ENCODE measurements at regions not wholly inside any gene's neighbourhood (a gene's known extent, or its start where the extent isn't known, plus 50 kb on each side); places are given as distances from the start of the nearest gene placed in this dataset.

DNA sequence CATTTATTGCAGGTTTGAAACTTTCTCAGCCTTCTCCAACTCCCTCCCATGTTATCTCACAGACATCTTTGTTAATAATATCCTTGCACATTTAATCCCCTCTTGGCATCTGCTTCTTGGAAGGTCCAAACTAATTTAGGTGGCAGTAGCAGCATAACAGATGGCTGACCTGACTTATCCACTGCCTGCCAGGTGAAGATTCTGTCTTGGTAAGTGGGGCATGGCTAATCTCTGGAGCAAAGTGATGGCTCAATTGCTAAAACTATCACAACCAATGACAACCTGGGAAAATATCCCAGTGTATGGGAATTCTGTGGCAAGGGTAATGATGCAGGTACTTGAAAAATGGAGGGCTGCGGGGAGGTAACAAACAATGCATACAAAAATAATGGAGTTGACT lies 58.2 kb upstream of the ALG10B start:
- H4K20me1 ChIP-seq (ENCODE audit: insufficient read depth): no peaks in the 10 kb centered on the region
- H3K9ac ChIP-seq (ENCODE audit: low read length): no peak overlapping the region
- H3K36me3 ChIP-seq (ENCODE audit: control insufficient read depth in 1 of 2, insufficient read depth in 2 of 2, low read length in 2 of 2): no peaks in the 10 kb centered on the region
- no peak overlapping the region for H3K4me3 ChIP-seq (replicated peaks in 1 of 2; ENCODE audit: low read depth in 1 of 2, low read length in 2 of 2)
- H3K9me2 ChIP-seq (ENCODE audit: insufficient read depth): no peaks in the 10 kb centered on the region
- no peak for TF ChIP-seq SP1 (IDR thresholded peaks at IDR 0.05; ENCODE audit: low read depth)
- TF ChIP-seq POLR2A (IDR thresholded peaks at IDR 0.05; ENCODE audit: borderline replicate concordance, extremely low read depth, insufficient read depth, insufficient read length): no peak
- TF ChIP-seq SRF (IDR thresholded peaks at IDR 0.05; ENCODE audit: low read depth): no peak
- TF ChIP-seq CBX3 (IDR thresholded peaks at IDR 0.05; ENCODE audit: low read depth): no peak
- TF ChIP-seq ELF1 (IDR thresholded peaks at IDR 0.05; ENCODE audit: borderline replicate concordance, low read depth): no peak
- TF ChIP-seq, protein P1, sequence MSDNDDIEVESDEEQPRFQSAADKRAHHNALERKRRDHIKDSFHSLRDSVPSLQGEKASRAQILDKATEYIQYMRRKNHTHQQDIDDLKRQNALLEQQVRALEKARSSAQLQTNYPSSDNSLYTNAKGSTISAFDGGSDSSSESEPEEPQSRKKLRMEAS (IDR thresholded peaks at IDR 0.05): no peak
- DNase-seq (ENCODE audit: low read depth, low spot score) (no peak), ATAC-seq (no peak)
- ChIA-PET RAD21 (ENCODE audit: low non-redundant PET in 1 of 2, low total read pairs in 2 of 2, uncharacterized antibody in 2 of 2, unreplicated experiment in 2 of 2) (no interaction called here), POLR2A (no interaction called here), CTCF (no interaction called here)
- H3K27me3 ChIP-seq (ENCODE audit: insufficient read depth, low read length): no peaks in the 10 kb centered on the region
- no peak overlapping the region for H3K4me2 ChIP-seq (ENCODE audit: low read length)
- intact Hi-C loops (cut with micrococcal nuclease): no loop called here
- no TSS peak for BruUV-seq (replicated peaks)
- no peaks in the 10 kb centered on the region for H3K4me1 ChIP-seq (ENCODE audit: control insufficient read depth in 1 of 2, insufficient read depth in 2 of 2, low read length in 2 of 2)
- H3K27ac ChIP-seq (ENCODE audit: low read depth, low read length): no peak overlapping the region
- no peaks in the 10 kb centered on the region for H3K79me2 ChIP-seq (ENCODE audit: insufficient read depth, low read length)
- no peaks in the 10 kb centered on the region for H3K9me3 ChIP-seq (ENCODE audit: control insufficient read depth in 1 of 2, insufficient read depth in 1 of 2, low read depth in 1 of 2, low read length in 2 of 2)
- H2AFZ ChIP-seq (ENCODE audit: low read depth, low read length, poor library complexity, severe bottlenecking): no peak overlapping the region
